ENCODE measurements at regions not wholly inside any gene's neighbourhood (a gene's known extent, or its start where the extent isn't known, plus 50 kb on each side); places are given as distances from the start of the nearest gene placed in this dataset.

- no peaks in the 10 kb centered on the region for H4K20me1 ChIP-seq (ENCODE audit: insufficient read depth)
- no peak overlapping the region for H3K4me3 ChIP-seq (ENCODE audit: low read length)
- H3K9me3 ChIP-seq (ENCODE audit: low read length), result no peaks in the 10 kb centered on the region
- H3K36me3 ChIP-seq (ENCODE audit: insufficient read depth, low read length), result no peaks in the 10 kb centered on the region
- H3K9ac ChIP-seq (ENCODE audit: low read length), result no peak overlapping the region
- no peaks in the 10 kb centered on the region for H3K79me2 ChIP-seq (replicated peaks; ENCODE audit: insufficient read depth, low read length)
- no peaks in the 10 kb centered on the region for H3K27me3 ChIP-seq (ENCODE audit: insufficient read depth, low read depth, low read length)
- H3K9me2 ChIP-seq (ENCODE audit: insufficient read depth, low read length), result no peaks in the 10 kb centered on the region
- no peaks in the 10 kb centered on the region for H3F3A ChIP-seq (ENCODE audit: insufficient read depth, low read length, poor library complexity, severe bottlenecking)
- no peak overlapping the region for H2AFZ ChIP-seq (ENCODE audit: low read depth, low read length)
- H3K27ac ChIP-seq (ENCODE audit: low read length), result no peak overlapping the region
- TF ChIP-seq, protein P1, sequence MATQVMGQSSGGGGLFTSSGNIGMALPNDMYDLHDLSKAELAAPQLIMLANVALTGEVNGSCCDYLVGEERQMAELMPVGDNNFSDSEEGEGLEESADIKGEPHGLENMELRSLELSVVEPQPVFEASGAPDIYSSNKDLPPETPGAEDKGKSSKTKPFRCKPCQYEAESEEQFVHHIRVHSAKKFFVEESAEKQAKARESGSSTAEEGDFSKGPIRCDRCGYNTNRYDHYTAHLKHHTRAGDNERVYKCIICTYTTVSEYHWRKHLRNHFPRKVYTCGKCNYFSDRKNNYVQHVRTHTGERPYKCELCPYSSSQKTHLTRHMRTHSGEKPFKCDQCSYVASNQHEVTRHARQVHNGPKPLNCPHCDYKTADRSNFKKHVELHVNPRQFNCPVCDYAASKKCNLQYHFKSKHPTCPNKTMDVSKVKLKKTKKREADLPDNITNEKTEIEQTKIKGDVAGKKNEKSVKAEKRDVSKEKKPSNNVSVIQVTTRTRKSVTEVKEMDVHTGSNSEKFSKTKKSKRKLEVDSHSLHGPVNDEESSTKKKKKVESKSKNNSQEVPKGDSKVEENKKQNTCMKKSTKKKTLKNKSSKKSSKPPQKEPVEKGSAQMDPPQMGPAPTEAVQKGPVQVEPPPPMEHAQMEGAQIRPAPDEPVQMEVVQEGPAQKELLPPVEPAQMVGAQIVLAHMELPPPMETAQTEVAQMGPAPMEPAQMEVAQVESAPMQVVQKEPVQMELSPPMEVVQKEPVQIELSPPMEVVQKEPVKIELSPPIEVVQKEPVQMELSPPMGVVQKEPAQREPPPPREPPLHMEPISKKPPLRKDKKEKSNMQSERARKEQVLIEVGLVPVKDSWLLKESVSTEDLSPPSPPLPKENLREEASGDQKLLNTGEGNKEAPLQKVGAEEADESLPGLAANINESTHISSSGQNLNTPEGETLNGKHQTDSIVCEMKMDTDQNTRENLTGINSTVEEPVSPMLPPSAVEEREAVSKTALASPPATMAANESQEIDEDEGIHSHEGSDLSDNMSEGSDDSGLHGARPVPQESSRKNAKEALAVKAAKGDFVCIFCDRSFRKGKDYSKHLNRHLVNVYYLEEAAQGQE (IDR thresholded peaks at IDR 0.05; ENCODE audit: borderline replicate concordance), result no peak
- no peak for TF ChIP-seq TAF1 (IDR thresholded peaks at IDR 0.05; ENCODE audit: low read depth)
- no peak for TF ChIP-seq EZH2 (IDR thresholded peaks at IDR 0.05; ENCODE audit: borderline replicate concordance, insufficient read depth, low read length, poor library complexity, severe bottlenecking)
- no peak for TF ChIP-seq POLR2AphosphoS5 (IDR thresholded peaks at IDR 0.05)
- TF ChIP-seq MXI1 (conservative IDR thresholded peaks at IDR 0.05; ENCODE audit: poor library complexity, severe bottlenecking), result no peak
- no peak for TF ChIP-seq EP300 (conservative IDR thresholded peaks at IDR 0.05; ENCODE audit: poor library complexity, severe bottlenecking)
- no peak for TF ChIP-seq SMC3 (conservative IDR thresholded peaks at IDR 0.05; ENCODE audit: poor library complexity)
- no peak for TF ChIP-seq RAD21 (conservative IDR thresholded peaks at IDR 0.05)
- TF ChIP-seq, protein P2, sequence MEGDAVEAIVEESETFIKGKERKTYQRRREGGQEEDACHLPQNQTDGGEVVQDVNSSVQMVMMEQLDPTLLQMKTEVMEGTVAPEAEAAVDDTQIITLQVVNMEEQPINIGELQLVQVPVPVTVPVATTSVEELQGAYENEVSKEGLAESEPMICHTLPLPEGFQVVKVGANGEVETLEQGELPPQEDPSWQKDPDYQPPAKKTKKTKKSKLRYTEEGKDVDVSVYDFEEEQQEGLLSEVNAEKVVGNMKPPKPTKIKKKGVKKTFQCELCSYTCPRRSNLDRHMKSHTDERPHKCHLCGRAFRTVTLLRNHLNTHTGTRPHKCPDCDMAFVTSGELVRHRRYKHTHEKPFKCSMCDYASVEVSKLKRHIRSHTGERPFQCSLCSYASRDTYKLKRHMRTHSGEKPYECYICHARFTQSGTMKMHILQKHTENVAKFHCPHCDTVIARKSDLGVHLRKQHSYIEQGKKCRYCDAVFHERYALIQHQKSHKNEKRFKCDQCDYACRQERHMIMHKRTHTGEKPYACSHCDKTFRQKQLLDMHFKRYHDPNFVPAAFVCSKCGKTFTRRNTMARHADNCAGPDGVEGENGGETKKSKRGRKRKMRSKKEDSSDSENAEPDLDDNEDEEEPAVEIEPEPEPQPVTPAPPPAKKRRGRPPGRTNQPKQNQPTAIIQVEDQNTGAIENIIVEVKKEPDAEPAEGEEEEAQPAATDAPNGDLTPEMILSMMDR (IDR thresholded peaks at IDR 0.05; ENCODE audit: poor library complexity, severe bottlenecking), result no peak
- H3K4me2 ChIP-seq (ENCODE audit: low read length), result no peak overlapping the region
Measured at GRCh38 chr1:30273021-30273325, 450.4 kb downstream of the MATN1 start.

DNA sequence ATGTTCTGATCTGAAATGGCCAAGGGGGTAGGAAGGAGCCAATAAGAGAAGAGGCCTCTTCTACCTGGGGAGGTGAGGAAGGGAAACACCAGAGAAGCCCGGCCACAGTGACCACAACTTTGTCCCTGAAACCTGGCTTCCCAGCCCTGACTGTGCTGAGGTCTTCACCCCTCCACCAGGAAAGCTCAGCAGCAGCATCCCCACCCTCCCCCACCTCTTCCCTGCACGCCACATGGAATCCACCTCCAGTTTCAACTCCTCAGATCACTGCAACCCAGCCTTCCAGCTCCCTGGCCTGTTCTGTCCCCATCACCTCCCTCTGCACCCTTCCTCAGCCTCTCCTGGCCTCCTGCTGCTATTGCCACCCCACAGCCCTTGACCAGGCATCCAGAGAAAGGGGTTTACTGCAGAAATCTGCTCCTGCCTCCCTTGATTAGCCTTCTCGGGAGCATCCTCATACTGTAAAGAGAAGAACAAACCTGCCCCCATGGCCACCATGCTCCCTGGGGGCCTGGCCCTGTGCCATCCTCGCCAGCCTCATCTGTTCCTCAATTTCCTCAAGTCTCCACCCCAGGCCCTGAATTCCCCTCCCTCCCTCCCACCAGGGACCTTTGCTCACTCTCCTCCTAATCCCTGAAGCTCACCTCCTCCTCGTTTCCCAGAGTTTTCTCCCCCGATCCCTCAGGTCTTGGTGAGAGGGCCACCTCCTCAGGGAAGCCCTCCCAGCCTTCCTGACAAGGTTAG lies 450.9 kb downstream of the MATN1 start:
- no peak for TF ChIP-seq EZH2 (IDR thresholded peaks at IDR 0.05; ENCODE audit: borderline replicate concordance, insufficient read depth, low read length, poor library complexity, severe bottlenecking)
- TF ChIP-seq SMC3 (conservative IDR thresholded peaks at IDR 0.05; ENCODE audit: poor library complexity), result no peak

More for the DNA sequence above, 450.9 kb downstream of the MATN1 start:
- Histone ChIP-seq H4K20me1 (ENCODE audit: insufficient read depth) (no peaks in the 10 kb centered on the region), H3K27ac (ENCODE audit: low read length) (no peak overlapping the region), H3K4me2 (ENCODE audit: low read length) (no peak overlapping the region), H3K4me3 (ENCODE audit: low read length) (no peak overlapping the region), H3K9ac (ENCODE audit: low read length) (no peak overlapping the region), H3F3A (ENCODE audit: insufficient read depth, low read length, poor library complexity, severe bottlenecking) (no peaks in the 10 kb centered on the region), H3K9me3 (ENCODE audit: low read length) (no peaks in the 10 kb centered on the region), H3K27me3 (ENCODE audit: insufficient read depth, low read depth, low read length) (no peaks in the 10 kb centered on the region), H2AFZ (ENCODE audit: low read depth, low read length) (no peak overlapping the region), H3K36me3 (ENCODE audit: insufficient read depth, low read length) (no peaks in the 10 kb centered on the region), H3K9me2 (ENCODE audit: insufficient read depth, low read length) (no peaks in the 10 kb centered on the region), H3K79me2 (replicated peaks; ENCODE audit: insufficient read depth, low read length) (no peaks in the 10 kb centered on the region)

All from neural cell (in vitro differentiated cells).